ENCODE measurements at regions not wholly inside any gene's neighbourhood (a gene's known extent, or its start where the extent isn't known, plus 50 kb on each side); places are given as distances from the start of the nearest gene placed in this dataset.
"Not testable (repeated sequence)": the region's sequence is repeated elsewhere in the genome, so short reads cannot be mapped to it uniquely, and the experiment has no call there.

DNA sequence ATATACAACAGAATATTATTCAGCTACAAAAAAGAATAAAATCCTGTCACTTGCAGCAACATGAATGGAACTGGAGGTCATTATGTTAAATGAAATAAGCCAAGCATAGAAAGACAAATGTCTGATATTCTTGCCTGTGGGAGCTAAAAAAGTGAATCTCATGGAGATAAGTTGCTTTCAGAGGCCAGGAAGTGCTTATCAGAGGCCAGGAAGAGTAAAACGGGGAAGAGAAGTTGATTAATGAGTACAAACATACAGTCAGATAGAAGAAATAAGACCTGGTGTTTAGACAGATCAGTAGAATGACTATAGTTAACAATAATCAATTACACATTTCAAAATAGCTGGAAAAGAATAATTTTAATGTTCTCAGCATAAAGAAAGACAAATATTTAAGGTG lies 54.4 kb upstream of the CPHXL start:
- no peak for DNase-seq (ENCODE audit: low read depth)

DNA sequence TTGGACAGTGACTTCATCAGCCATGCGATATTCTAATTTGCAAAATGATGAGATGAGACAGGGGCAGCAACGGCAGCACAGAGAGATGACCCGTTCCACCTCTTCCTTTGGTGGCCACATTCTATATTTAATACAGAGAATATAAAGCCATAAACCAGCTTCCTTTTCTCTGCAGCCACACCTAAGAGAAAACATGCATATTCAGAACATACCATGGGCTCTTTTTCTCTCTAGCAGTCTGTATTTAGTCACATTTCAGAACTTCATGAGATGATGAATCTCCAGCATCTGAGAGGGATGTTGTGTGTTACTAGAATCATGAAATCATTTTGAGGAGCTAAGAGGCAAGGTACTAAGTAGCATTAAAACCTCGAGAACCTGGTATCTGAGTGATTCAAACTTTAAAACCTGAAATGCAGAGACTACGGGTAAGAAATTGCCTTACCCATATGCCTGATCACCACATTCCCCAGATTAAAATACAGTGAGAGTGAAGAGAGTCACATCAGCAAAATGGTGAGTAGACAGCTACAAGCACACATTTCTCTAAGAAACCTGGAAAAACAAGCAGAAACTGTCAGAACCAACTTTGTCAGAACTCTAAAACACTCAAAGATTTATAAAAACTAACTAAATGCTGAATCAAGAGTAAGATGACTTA lies 55.5 kb upstream of the CPHXL start:
- DNase-seq (ENCODE audit: low read depth), result no peak

DNA sequence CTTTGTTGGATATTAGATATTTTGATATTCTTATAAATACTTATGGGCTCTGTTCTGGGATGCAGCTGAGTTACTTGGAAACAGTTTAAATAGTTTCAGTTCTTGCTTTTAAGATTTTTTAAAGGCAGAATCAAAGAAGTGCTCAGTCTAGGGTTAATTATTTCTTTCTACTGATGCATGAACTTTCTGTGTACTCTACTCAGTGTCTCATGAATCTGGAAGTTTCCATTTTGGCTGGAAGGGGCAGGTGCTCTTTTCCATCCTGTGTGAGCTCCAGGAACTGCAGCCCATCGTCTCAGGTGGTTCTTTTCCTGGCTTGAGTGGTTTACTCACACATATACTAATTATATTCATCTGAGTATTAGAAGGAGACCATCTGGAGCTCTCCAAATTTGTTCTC lies 61.1 kb upstream of the CPHXL start:
- DNase-seq (ENCODE audit: low read depth), result no peak

DNA sequence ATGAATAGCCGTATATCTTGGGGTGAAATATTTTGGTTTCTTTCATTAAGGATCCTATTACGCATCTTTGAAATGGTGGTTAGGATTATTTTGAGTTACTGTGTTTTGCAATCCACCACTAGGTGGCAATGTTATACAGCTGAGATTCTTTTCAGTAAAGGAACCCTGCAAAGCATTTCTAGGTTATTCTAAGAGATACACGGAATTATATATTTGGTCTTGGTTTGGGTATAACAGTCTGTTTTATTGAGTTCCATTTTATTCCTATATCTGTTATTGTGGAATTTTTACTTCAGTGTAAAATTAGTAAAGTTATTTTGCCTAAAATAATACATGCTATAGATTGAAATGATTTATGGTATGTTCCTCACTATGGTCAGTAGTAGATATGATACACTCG lies 62.9 kb upstream of the CPHXL start:
- DNase-seq (ENCODE audit: low read depth), result peak; percentile 43

DNA sequence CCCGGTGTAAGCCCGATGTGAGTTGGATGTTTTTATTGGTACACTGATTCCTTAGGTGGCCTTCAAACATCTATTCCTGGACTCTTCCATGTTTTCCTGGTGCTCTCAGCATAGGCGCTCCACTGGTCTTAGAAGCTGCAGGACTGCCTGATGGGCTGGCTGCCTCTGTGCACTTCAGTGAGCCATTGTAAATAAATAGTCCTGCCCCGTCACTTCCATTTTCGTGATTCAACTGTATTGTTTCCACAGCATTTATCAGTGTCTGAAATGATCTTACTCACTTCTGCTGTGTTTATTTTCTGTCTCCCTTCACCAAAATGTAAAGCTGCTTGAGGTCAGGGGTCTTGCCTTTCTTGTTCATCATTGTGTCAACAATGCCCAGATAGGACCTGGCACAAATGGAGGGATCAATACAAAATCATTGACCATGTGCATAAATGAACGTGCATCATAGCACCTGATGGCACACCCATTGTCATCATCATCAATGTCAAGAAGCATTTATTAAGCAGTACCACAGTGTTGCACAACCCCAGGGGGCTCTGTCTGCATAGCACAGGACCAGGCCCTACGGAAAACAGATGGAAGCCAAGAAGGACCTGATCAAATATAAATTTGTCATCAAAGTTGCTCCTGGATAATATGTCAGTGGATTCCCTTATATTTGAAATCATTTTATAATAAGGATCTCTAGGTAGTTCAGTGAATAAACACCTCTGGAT lies 66.6 kb upstream of the CPHXL start:
- DNase-seq (ENCODE audit: low read depth), result no peak

DNA sequence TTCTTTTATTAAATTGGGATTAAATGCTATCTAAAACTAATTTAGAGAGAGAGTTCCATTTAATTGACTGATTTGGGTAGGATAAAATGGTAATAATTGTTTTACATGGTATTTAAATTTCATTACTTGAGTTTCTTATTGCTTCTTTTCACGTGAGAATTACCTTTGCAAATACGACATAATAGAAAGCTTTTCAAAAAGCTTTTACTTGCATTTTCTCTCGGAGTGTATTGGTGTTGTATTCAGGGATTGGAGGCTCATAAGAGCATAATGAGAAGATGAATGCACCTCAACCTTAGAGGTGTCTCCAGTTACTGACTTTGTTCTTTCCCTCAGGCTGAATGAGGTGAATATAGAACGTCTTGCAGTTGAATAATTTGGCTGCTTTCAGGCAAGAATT lies 67.4 kb upstream of the CPHXL start:
- DNase-seq (ENCODE audit: low read depth), result no peak

DNA sequence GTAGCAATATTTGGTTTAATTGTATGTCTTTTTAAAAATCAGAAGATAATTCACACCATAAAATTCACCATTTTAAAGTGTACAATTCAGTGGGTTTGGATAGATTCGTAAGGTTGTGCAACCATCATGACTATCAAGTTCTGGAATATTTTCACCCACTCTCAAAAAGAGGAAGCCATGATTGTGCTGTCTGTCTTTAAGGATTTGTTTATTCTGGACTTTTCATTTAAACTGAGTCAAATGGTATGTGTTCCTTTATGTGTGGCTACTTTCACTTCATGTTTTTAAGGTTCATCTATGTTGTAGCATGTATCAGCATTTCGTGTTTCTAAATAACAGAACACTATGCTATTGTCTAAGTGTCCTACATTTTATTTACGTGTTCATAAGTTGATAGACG lies 68.1 kb upstream of the CPHXL start:
- no peak for DNase-seq (ENCODE audit: low read depth)

DNA sequence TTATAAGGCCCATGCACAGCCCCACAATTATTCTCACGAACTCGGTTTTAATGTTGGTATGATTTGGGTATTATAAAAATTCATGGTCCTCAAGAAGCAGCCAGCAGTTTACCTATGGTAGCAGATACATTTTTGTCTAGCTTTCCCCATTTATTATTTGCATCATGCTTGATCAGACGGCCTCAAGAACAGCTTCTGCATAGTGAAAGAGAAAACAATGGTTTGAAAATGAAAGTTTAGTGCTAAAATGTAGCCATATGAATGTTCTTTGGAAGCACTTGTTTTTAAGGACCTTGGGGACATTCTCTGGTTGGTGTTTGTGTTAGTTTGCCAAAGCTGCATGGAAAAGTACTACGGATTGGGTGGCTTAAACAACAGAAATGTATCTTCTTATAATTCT lies 72.4 kb upstream of the CPHXL start:
- DNase-seq (ENCODE audit: low read depth), result no peak

DNA sequence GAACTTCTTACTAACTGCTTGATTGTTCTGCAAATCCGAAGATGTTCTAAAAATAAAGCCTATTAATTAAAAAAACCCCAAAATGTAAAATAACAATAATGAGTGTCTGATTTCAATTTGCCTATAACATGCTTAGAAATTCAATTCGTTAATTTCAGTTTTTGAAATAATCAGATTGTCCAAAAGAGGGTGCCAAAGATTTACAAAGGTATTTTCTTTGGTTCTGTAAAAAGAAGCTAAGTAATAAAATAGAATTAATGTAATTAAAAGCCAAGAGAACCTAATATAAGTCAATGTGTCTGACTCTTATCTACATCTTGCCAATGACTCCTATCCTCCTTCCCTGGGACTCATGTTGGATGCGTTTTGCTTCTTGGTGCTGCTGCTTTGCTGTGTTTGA lies 75.0 kb upstream of the CPHXL start:
- DNase-seq (ENCODE audit: low read depth), result no peak

DNA sequence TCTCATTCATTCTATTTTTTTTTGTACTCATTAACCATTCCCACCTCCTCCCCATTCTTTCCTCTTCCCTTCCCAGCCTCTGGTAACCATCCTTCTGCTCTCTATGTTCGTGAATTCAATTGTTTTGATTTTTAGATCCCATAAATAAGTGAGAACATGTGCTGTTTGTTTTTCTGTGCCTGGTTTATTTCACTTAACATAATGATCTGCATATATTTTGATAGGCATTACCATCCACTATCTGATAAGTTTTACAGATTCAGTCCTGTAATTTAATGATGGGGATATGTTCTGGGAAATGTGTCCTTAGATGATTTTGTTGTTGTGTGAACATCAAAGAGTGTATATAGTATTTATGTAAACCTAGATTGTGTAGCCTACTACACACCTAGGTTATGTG lies 77.5 kb upstream of the CPHXL start:
- DNase-seq (ENCODE audit: low read depth), result no peak

DNA sequence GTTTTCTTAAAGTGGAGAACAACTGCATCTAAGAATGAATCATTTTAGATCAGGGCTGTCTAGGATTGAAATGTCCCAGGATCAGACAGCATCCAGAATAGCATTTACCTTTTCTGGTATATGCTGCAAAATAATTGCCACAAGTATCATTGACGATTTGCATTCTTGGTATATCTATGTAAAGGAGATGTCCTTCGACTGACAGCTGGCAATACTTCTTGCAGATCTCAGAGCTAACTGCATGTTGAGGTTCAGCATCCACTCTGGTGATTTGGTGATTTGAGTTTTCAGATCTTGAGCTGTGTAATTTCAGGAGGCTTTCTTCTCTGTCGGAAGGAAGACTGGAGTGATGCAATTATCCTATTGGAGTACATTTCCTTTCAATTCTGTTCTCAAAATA lies 78.1 kb upstream of the CPHXL start:
- no peak for DNase-seq (ENCODE audit: low read depth)

DNA sequence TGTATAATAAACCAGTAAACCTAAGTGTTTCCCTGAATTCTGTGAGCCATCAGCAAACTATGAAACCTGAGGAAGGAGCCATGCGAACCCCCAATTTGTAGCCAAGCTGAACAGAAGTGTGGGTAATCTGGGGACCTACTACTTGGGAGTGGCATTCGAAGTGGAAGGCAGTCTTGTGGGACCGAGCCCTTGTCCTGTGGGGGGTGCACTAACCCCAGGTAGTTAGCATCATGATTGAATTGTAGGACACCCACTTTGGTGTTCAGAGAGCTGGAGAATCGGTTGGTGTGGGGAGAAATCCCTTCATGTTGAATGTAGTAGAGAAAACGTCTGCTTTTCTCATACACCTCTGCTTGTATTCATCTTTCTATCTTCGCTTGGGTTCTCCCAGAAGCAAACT lies 79.7 kb upstream of the CPHXL start:
- no peak for DNase-seq (ENCODE audit: low read depth)

DNA sequence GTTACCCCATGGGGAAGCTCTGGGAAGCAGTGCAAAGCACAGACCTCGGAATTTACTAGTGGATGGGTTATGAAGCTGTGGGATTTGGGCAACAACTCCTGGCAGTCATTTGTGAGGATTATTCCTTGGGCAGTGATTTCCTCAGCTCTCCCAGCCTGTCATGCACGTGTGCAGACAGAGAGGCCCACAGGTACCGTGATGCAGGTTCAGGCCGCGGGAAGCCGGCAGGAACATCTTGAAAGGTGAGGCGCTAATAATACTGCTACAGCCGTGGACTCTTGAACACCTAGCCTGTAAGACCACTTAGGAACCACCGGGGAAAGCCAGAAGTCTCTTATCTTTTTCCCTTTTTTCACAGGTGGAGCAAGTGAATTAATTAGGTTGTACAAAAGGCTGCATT lies 80.2 kb upstream of the CPHXL start:
- no peak for DNase-seq (ENCODE audit: low read depth)

DNA sequence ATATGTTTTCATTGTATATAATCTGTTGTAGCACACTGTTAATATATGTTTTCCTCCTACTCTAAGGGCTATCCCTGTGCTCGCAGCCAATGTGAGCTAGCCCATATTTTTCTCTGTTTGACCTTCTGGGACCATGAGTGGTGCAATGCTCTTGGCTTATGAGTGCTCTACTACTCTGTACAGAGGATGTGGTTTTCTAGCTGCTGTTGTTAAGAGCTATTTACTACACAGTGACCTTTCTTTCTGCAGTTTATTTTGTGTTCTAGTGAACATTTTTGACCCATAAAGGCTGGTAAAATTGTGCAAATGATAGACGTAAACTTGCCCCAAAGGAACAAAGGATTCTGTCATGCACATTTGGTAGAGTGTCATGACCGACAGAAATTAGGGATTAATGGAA lies 84.1 kb upstream of the CPHXL start:
- DNase-seq (ENCODE audit: low read depth), result peak; percentile 22

DNA sequence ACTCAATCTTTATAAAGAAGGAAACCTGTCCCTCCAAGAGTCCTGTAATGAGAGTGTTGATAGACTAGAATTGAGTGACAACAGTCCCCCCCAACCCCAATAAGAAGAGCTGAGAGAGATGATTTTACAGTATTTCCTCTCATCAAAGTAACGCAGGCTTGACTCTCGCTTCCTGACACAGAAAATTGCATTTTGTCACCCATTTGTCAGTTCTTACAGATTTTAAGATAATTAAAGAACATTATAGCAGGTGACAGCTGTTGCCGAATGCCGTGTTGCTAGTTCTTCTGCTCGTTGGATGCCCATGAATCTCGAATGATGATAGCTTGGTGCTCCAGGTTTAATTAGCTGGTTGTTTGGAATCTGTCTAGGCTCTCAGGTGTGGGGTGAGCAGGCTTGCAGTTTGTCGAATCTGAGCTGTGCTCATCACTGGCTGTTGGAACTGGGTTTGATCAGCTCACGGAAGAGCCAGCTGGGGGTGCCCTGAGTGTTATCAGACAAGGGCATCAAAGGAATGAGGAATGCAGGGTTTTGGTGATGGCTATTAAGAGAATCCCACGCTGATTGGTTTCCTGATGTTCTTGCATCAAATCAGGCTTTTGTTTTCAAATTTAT lies 84.8 kb upstream of the CPHXL start:
- DNase-seq (ENCODE audit: low read depth), result no peak

DNA sequence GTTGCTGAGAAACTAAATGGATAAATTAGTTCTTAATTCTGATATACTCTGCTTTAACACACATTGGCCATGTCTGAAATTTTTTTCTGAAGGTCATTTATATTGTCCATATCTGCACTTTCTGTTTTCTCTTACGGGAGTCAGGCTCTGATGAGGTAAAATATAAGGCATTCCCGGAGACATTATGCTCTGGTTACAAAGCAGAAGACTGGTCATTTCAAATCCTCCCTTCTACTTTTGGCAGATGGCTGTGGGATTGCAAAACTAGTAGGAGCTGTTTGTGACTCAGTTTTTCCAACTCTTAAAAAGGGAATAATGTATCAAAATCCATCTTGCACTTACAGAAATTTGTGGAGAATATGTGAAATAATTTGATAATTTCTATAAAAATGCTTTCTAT lies 92.2 kb upstream of the CPHXL start:
- peak; percentile 21 for DNase-seq (ENCODE audit: low read depth)

DNA sequence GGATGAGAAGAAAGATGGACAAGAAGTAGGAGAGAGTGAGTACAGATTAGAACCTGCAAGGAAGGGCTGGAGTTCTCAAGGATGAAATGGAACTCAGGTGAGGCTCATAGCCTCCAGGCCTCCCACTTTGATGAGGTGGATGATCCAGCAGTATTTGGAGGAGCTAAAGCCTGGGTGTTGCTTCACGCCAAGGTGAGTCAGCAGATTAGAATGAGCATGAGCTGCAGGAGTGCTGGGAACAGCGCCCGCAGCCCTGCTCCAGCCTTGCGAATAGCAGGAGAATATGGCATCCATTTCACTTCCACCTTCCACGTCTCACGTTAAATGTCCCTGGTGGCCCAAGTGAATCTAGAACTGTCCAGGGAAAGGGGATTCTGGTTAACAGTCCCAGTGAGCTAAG lies 94.4 kb upstream of the CPHXL start:
- DNase-seq (ENCODE audit: low read depth), result no peak

DNA sequence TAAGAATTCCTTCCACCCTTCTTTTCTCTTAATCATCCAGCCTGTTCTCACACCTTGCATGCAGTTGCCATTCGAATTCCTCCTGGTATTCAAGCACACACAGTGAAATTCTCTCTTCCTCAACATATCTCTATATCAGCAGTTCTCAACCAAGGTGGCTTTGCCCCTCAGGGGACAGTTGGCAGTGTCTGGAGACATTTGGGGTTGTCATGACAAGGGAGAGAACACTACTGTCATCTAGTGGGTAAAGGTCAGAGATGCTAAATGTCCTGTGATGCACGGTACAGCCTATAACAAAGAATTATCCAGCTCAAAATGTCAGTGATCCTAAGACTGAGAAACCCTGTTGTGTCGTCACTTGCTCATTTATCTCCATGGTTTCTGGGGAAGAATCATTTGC lies 94.8 kb upstream of the CPHXL start:
- DNase-seq (ENCODE audit: low read depth), result no peak

DNA sequence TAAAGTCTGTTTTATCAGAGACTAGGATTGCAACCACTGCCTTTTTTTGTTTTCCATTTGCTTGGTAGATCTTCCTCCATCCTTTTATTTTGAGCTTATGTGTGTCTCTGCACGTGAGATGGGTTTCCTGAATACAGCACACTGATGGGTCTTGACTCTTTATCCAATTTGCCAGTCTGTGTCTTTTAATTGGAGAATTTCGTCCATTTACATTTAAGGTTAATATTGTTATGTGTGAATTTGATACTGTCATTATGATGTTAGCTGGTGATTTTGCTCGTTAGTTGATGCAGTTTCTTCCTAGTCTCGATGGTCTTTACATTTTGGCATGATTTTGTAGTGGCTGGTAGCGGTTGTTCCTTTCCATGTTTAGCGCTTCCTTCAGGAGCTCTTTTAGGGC lies 99.5 kb upstream of the CPHXL start:
- not testable (repeated sequence) for DNase-seq (ENCODE audit: low read depth)

DNA sequence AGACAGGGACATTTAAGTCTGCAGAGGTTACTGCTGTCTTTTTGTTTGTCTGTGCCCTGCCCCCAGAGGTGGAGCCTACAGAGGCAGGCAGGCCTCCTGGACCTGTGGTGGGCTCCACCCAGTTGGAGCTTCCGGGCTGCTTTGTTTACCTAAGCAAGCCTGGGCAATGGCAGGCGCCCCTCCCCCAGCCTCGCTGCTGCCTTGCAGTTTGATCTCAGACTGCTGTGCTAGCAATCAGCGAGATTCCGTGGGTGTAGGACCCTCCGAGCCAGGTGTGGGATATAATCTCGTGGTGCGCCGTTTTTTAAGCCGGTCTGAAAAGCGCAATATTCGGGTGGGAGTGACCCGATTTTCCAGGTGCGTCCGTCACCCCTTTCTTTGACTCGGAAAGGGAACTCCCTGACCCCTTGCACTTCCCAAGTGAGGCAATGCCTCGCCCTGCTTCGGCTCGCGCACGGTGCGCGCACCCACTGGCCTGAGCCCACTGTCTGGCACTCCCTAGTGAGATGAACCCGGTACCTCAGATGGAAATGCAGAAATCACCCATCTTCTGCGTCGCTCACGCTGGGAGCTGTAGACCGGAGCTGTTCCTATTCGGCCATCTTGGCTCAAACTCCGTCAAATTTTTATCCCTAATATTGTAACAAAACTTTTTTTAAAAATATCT lies 101.2 kb upstream of the CPHXL start:
- DNase-seq (ENCODE audit: low read depth), result not testable (repeated sequence)

DNA sequence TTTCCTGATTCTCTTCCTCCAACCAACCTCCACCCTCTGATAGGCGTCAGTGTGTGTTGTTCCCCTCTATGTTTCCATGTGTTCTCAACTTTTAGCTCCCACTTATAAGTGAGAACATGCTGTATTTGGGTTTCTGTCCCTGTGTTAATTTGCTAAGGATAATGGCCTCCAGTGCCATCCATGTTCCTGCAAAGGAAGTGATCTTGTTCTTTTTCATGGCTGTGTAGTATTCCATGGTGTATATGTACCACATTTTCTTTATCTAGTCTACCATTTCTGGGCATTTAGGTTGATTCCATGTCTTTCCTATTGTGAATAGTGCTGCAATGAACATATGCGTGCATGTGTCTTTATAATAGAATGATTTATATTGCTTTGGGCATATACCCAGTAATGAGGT lies 107.1 kb upstream of the CPHXL start:
- DNase-seq (ENCODE audit: low read depth), result not testable (repeated sequence)

DNA sequence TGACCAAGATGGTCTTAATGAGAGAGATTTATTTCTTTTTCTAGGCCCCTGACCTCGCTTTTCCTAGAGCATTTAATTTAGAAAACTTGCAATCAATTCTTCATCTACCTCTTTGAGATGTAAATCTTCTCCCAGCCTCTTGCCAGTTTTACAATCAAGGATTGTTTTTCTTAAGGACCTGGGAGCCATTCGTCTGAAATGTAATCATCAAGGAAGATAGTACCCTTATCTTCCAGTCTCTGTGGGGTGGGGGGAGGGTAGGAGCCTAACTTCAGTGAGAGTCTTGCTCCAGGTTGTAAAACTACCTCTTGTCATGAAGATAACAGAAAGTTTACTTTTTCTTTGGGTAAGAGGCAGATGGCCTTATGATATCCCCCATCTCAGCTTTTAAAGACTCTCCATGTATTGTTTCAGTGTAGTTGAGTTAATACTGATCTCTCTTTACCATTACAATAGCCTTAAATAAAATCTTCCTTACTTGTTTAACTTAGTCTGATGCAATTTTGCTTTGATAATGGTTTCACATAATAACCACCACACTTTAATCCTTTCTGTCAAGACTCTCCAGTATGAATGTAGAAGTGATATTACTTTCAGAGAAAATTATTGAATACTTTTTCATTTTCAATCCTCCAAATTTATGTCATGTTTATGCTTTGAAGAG lies 110.2 kb upstream of the CPHXL start:
- DNase-seq (ENCODE audit: low read depth), result no peak

All from LHCN-M2 (cell line).